Esophagus squamous epithelium (tissue), 4 donors: ENCODE measurements at regions not wholly inside any gene's neighbourhood (a gene's known extent, or its start where the extent isn't known, plus 50 kb on each side); places are given as distances from the start of the nearest gene placed in this dataset.

Source experiments
- POLR2A ChIP-seq, 4 donors: fragments of 450-650 bp; IDR thresholded peaks; one replicate each; pipeline ENCODE4 v1.6.1; 2017; ENCODE audit warnings: antibody characterized with exemption in 4 of 4, mild to moderate bottlenecking in 4 of 4, moderate library complexity in 3 of 4
- TF ChIP-seq, protein P1 (sequence below), 6 experiments: fragments of 450-650 bp in 4 of 6; fragments of 200-600 bp in 2 of 6; sonication (generic) in 2 of 6; IDR thresholded peaks; one replicate each; pipeline ENCODE4 v1.5.1; 2016 to 2019; ENCODE audit warnings: antibody characterized with exemption in 6 of 6, mild to moderate bottlenecking in 4 of 6, moderate library complexity in 4 of 6

DNA sequence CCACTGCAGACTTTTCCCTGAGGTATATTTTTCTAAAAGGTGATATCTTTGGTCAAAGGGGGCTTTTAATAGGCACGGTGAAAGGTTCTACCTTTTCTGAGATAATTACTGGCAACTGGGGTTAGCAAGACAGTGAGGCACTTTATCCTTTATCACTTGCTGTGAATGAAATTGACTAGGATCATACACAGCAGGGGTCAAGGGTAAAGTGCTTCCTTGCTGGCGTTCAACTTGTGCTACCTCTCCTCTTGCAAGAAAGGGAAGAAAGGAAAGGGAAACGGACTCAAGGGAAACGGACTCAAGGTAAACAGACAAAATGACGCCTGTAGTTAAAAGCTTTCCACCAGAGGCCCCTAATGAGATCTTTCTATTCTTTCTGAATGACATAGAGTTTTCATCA, 78.6 kb upstream of the RAPGEF2 start:
- TF ChIP-seq, protein P1, sequence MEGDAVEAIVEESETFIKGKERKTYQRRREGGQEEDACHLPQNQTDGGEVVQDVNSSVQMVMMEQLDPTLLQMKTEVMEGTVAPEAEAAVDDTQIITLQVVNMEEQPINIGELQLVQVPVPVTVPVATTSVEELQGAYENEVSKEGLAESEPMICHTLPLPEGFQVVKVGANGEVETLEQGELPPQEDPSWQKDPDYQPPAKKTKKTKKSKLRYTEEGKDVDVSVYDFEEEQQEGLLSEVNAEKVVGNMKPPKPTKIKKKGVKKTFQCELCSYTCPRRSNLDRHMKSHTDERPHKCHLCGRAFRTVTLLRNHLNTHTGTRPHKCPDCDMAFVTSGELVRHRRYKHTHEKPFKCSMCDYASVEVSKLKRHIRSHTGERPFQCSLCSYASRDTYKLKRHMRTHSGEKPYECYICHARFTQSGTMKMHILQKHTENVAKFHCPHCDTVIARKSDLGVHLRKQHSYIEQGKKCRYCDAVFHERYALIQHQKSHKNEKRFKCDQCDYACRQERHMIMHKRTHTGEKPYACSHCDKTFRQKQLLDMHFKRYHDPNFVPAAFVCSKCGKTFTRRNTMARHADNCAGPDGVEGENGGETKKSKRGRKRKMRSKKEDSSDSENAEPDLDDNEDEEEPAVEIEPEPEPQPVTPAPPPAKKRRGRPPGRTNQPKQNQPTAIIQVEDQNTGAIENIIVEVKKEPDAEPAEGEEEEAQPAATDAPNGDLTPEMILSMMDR (IDR thresholded peaks at IDR 0.05): no peak
- no peak for TF ChIP-seq POLR2A (IDR thresholded peaks at IDR 0.05)
